Glutamatergic neuron (in vitro differentiated cells): ENCODE measurements at regions not wholly inside any gene's neighbourhood (a gene's known extent, or its start where the extent isn't known, plus 50 kb on each side); places are given as distances from the start of the nearest gene placed in this dataset.

Experiments used
- DNase-seq: peaks from one replicate; pipeline ENCODE4 v3.0.0; 2022
- H3K27ac Mint-ChIP-seq: one replicate; pipeline ENCODE4 v1.8.0; 2020; ENCODE audit warnings: mild to moderate bottlenecking, mixed read lengths, inconsistent platforms; ENCODE audit not compliant: unreplicated experiment
- H3K27me3 Mint-ChIP-seq: one replicate; pipeline ENCODE4 v1.8.0; 2020; ENCODE audit warnings: mild to moderate bottlenecking, moderate library complexity, mixed read lengths, inconsistent platforms; ENCODE audit not compliant: unreplicated experiment
- H3K36me3 Mint-ChIP-seq: one replicate; pipeline ENCODE4 v1.8.0; 2020; ENCODE audit warnings: mild to moderate bottlenecking, mixed read lengths, inconsistent platforms; ENCODE audit not compliant: unreplicated experiment
- H3K4me1 Mint-ChIP-seq: one replicate; pipeline ENCODE4 v1.8.0; 2020; ENCODE audit warnings: mild to moderate bottlenecking, low read depth, mixed read lengths, inconsistent platforms; ENCODE audit not compliant: unreplicated experiment
- H3K4me3 Mint-ChIP-seq: one replicate; pipeline ENCODE4 v1.8.0; 2020; ENCODE audit warnings: mild to moderate bottlenecking, mixed read lengths, inconsistent platforms; ENCODE audit not compliant: unreplicated experiment
- H3K9me3 Mint-ChIP-seq: one replicate; pipeline ENCODE4 v1.8.0; 2020; ENCODE audit warnings: mild to moderate bottlenecking, moderate library complexity, mixed read lengths, inconsistent platforms; ENCODE audit not compliant: unreplicated experiment
- TF ChIP-seq, protein P1 (sequence below): fragments of 200-600 bp; sonication (generic); IDR thresholded peaks from one replicate; pipeline ENCODE4 v1.5.0; 2021; ENCODE audit not compliant: partially characterized antibody, unreplicated experiment

DNA sequence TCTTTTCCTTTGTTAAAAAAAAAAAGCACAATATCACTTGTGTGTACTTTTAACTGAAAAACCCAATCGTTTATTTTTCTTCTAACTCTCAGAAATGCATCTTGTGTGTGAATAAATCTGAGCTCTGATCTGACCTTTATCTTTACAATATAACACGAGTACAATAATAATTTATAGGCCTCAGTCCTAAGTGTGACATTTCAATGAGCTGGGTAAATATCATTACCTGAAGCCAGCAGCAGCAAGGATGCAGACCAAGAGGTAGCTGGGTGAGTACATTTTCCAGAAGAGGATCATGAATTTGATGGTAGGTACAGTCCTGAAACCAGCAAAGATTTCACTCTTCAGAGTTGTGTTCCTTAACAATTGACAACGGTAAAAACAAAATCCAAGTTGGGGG, 264.0 kb upstream of the KIF2A start:
- TF ChIP-seq, protein P1, sequence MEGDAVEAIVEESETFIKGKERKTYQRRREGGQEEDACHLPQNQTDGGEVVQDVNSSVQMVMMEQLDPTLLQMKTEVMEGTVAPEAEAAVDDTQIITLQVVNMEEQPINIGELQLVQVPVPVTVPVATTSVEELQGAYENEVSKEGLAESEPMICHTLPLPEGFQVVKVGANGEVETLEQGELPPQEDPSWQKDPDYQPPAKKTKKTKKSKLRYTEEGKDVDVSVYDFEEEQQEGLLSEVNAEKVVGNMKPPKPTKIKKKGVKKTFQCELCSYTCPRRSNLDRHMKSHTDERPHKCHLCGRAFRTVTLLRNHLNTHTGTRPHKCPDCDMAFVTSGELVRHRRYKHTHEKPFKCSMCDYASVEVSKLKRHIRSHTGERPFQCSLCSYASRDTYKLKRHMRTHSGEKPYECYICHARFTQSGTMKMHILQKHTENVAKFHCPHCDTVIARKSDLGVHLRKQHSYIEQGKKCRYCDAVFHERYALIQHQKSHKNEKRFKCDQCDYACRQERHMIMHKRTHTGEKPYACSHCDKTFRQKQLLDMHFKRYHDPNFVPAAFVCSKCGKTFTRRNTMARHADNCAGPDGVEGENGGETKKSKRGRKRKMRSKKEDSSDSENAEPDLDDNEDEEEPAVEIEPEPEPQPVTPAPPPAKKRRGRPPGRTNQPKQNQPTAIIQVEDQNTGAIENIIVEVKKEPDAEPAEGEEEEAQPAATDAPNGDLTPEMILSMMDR = no peak
- Mint-ChIP-seq H3K4me3 (no peak overlapping the region), H3K36me3 (no peaks in the 10 kb centered on the region), H3K4me1 (peaks cover 10% of the 10 kb centered on the region), H3K27ac (no peak overlapping the region), H3K27me3 (peaks cover 1% of the 10 kb centered on the region), H3K9me3 (no peaks in the 10 kb centered on the region)
- no peak for DNase-seq

DNA sequence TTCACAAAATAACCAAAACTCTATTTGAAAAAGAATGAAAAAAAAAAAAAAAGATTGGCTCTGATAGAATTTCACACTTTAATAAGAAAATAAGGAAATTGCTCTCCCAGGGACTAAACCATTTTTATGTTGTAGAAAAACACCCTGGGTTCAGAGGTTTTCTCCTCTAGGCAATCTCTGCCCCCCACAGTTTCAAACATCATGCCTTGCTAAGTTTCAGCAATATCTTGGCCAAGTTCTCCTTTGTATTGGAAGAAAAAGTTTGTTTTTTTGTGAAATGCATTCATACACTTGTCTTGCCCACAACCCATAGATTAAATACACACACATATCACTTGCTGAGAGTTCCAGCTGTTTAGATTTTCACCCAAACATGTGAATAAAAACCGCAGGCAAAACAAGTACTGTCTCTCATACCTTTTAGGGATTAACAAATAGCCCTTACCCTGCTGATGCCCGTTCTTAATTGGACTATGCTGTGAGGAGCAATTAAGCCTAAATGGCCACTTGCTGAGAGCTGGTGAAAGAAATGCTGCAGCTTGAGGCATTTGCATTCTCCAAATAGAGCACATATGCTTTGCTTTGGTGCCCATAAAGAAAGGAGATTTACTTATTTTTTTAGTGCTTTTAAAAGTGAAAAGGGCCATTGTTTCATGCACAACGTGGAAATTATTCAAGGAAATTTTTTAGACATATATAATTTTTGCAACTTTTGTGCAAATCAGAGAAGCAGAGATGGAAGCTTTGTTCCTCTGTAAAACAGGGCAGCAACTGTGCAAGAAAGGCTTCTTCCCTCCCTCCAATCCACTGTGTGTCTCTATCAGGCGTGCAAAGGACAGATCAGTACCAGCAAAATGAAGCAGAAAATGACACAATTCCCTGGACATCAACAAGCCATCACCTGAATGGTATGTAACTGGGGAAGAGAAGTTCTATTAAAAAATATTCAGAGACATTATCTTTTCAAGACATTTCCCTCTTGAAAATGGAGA, 262.4 kb upstream of the KIF2A start:
- H3K27ac Mint-ChIP-seq = no peak overlapping the region
- H3K4me1 Mint-ChIP-seq = peaks cover 10% of the 10 kb centered on the region
- TF ChIP-seq, protein P1 = no peak
- H3K27me3 Mint-ChIP-seq = no peaks in the 10 kb centered on the region
- no peak overlapping the region for H3K4me3 Mint-ChIP-seq
- no peaks in the 10 kb centered on the region for H3K9me3 Mint-ChIP-seq
- H3K36me3 Mint-ChIP-seq = peaks cover 3% of the 10 kb centered on the region
- no peak for DNase-seq

DNA sequence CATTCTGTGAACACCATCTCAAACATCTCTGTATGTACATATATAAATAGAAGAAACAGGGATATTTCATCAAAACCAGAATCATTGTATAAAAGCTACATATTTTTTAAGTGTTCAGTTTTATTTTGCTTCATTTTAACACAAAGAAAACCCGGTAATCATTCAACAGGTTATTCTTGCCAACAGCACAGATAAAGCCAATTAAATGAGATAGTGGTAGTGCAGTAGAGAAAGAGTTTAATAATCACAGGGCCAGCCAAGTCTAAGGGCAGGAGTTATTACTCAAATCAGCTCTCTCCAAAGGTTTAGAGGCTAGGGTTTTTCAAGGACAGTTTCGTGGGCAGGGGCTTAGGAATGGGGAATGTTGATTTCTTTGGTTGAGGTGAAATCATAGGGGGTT, 261.0 kb upstream of the KIF2A start:
- peaks cover 3% of the 10 kb centered on the region for H3K36me3 Mint-ChIP-seq
- no peak overlapping the region for H3K27ac Mint-ChIP-seq
- peaks cover 10% of the 10 kb centered on the region for H3K4me1 Mint-ChIP-seq
- no peak for DNase-seq
- TF ChIP-seq, protein P1 = no peak
- H3K4me3 Mint-ChIP-seq = no peak overlapping the region
- no peaks in the 10 kb centered on the region for H3K9me3 Mint-ChIP-seq
- no peaks in the 10 kb centered on the region for H3K27me3 Mint-ChIP-seq

DNA sequence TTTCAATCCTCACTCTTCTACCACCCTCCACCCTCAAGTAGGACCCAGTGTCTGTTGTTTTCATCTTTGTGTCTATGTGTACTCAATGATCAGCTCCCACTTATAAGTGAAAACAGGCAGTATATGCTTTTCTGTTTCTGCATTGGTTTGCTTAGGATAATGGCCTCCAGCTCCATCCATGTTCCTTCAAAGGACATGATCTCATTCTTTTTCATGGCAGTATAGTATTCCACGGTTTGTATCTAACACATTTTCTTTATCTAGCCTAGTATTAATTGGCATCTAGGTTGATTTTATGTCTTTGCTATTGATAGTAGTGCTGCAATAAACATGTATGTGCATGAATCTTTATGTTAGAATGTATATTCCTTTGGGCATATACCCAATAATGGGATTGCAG, 259.8 kb upstream of the KIF2A start:
- Mint-ChIP-seq H3K27ac (no peak overlapping the region), H3K36me3 (peaks cover 3% of the 10 kb centered on the region), H3K4me1 (peaks cover 10% of the 10 kb centered on the region), H3K9me3 (no peaks in the 10 kb centered on the region), H3K4me3 (no peak overlapping the region), H3K27me3 (no peaks in the 10 kb centered on the region)
- TF ChIP-seq, protein P1 = no peak
- DNase-seq = no peak

DNA sequence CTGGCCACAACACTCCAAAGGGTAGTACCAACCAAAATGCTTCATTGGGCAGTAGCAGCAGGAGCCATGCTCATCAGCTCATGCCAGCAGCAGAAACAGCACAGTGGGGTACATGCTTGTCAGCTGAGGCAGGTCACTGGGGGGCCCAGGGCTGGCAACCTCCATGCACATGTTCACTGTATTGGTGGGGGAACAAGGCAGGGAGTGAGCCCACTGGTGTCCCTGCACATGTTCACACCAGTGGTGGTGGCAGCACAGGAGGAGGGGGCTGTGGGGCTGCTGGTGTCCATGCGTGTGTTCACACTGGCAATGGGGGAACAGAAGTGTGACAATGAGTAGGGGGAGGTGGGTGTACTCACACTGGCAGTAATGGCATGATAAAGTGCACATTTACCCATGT, 254.3 kb upstream of the KIF2A start:
- Mint-ChIP-seq H3K27ac (no peak overlapping the region), H3K4me3 (no peak overlapping the region), H3K4me1 (no peaks in the 10 kb centered on the region), H3K27me3 (no peaks in the 10 kb centered on the region), H3K36me3 (peaks cover 3% of the 10 kb centered on the region), H3K9me3 (peaks cover 1% of the 10 kb centered on the region)
- no peak for DNase-seq
- TF ChIP-seq, protein P1 = no peak
